ENCODE measurements at regions not wholly inside any gene's neighbourhood (a gene's known extent, or its start where the extent isn't known, plus 50 kb on each side); places are given as distances from the start of the nearest gene placed in this dataset.

GRCh38 chr4:181013162-181013561 lies 1230.0 kb upstream of the TENM3 start:
- DNase-seq (no peak), ATAC-seq (no peak)
- intact Hi-C loops (cut with DNase I) = no loop called here
- no peaks in the 10 kb centered on the region for H3K9me3 ChIP-seq
- H3K4me1 ChIP-seq = no peaks in the 10 kb centered on the region
- H3K36me3 ChIP-seq (replicated peaks in 1 of 2; ENCODE audit: insufficient read depth in 1 of 2, low read depth in 2 of 2) = no peaks in the 10 kb centered on the region
- H3K27me3 ChIP-seq = no peaks in the 10 kb centered on the region
- TF ChIP-seq, protein P1, sequence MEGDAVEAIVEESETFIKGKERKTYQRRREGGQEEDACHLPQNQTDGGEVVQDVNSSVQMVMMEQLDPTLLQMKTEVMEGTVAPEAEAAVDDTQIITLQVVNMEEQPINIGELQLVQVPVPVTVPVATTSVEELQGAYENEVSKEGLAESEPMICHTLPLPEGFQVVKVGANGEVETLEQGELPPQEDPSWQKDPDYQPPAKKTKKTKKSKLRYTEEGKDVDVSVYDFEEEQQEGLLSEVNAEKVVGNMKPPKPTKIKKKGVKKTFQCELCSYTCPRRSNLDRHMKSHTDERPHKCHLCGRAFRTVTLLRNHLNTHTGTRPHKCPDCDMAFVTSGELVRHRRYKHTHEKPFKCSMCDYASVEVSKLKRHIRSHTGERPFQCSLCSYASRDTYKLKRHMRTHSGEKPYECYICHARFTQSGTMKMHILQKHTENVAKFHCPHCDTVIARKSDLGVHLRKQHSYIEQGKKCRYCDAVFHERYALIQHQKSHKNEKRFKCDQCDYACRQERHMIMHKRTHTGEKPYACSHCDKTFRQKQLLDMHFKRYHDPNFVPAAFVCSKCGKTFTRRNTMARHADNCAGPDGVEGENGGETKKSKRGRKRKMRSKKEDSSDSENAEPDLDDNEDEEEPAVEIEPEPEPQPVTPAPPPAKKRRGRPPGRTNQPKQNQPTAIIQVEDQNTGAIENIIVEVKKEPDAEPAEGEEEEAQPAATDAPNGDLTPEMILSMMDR (IDR thresholded peaks at IDR 0.05) = no peak
- no peak for TF ChIP-seq POLR2A (IDR thresholded peaks at IDR 0.05)
- no peak overlapping the region for H3K27ac ChIP-seq
- WGBS, 2 donors = 45 to 57% methylated on average over 5 of the region's 5 CpGs
- no peak overlapping the region for H3K4me3 ChIP-seq

DNA sequence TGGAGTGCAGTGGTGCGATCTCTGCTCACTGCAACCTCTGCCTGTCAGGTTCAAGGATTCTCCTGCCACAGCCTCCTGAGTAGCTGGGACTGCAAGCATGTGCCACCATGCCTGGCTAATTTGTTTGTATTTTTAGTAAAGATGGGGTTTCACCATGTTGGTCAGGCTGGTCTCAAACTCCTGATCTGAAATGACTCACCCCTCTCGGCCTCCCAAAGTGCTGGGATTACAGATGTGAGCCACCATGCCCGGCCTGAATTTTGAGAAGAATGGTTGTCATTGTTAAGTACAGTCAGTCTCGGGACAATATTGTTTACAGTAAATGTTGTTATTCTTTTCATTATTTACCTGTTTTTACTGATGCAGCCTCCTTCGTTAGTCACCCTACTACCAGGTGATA lies 1226.2 kb upstream of the TENM3 start:
- no peak for ATAC-seq
- DNase-seq = no peak
- H3K4me1 ChIP-seq = no peaks in the 10 kb centered on the region
- no peak overlapping the region for H3K4me3 ChIP-seq
- no peaks in the 10 kb centered on the region for H3K27me3 ChIP-seq
- H3K36me3 ChIP-seq (replicated peaks in 1 of 2; ENCODE audit: insufficient read depth in 1 of 2, low read depth in 2 of 2) = no peaks in the 10 kb centered on the region
- TF ChIP-seq, protein P1 (IDR thresholded peaks at IDR 0.05) = no peak
- no peak for TF ChIP-seq POLR2A (IDR thresholded peaks at IDR 0.05)
- no peaks in the 10 kb centered on the region for H3K9me3 ChIP-seq
- intact Hi-C loops (cut with DNase I) = no loop called here
- H3K27ac ChIP-seq = no peak overlapping the region
- WGBS, 2 donors = 60 to 65% methylated on average over 5 of the region's 5 CpGs

DNA sequence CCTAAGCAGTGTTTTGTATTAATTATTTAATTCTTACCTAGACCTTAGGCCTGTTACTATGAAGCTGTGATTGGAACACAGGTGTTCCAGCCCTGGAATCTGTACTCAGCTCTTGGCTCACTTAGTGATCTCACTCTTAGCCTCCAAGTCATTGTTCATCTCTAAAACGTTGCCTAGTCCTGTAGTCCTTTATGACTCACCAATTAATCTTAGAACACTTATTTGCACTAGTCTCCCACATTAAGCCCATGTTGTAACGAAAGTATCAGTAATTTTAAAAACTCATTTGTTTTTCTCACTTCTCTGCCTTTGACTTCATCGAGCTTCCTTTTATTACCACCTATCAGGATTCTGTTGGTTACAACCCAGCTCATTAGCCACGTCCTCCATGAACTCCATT lies 1224.7 kb upstream of the TENM3 start:
- Histone ChIP-seq H3K4me1 (no peaks in the 10 kb centered on the region), H3K9me3 (peaks cover 0 to 3% (median 0%) of the 10 kb centered on the region in 3 donors), H3K4me3 (no peak overlapping the region), H3K27me3 (no peaks in the 10 kb centered on the region), H3K36me3 (replicated peaks in 1 of 2; ENCODE audit: insufficient read depth in 1 of 2, low read depth in 2 of 2) (no peaks in the 10 kb centered on the region), H3K27ac (no peak overlapping the region)
- TF ChIP-seq, protein P1 (IDR thresholded peaks at IDR 0.05) = no peak
- TF ChIP-seq POLR2A (IDR thresholded peaks at IDR 0.05) = no peak
- WGBS, 2 donors = 38 to 42% methylated on average over 4 of the region's 4 CpGs
- intact Hi-C loops (cut with DNase I) = no loop called here
- DNase-seq = no peak
- no peak for ATAC-seq

- WGBS, 2 donors = 75 to 82% methylated on average over 5 of the region's 5 CpGs
- no peaks in the 10 kb centered on the region for H3K4me1 ChIP-seq
- no peak overlapping the region for H3K27ac ChIP-seq
- no peak for TF ChIP-seq POLR2A (IDR thresholded peaks at IDR 0.05)
- TF ChIP-seq, protein P1 (IDR thresholded peaks at IDR 0.05) = no peak
- H3K27me3 ChIP-seq = no peaks in the 10 kb centered on the region
- ATAC-seq (no peak), DNase-seq (no peak)
- intact Hi-C loops (cut with DNase I) = no loop called here
- no peak overlapping the region for H3K4me3 ChIP-seq
- H3K9me3 ChIP-seq = peaks cover 0 to 3% (median 0%) of the 10 kb centered on the region in 3 donors
- no peaks in the 10 kb centered on the region for H3K36me3 ChIP-seq (replicated peaks in 1 of 2; ENCODE audit: insufficient read depth in 1 of 2, low read depth in 2 of 2)
These were observed 1224.3 kb upstream of the TENM3 start for GRCh38 chr4:181018913-181019312.

- Histone ChIP-seq H3K4me3 (no peak overlapping the region), H3K27ac (no peak overlapping the region), H3K4me1 (no peaks in the 10 kb centered on the region), H3K9me3 (peaks cover 0 to 3% (median 0%) of the 10 kb centered on the region in 3 donors), H3K36me3 (replicated peaks in 1 of 2; ENCODE audit: insufficient read depth in 1 of 2, low read depth in 2 of 2) (no peaks in the 10 kb centered on the region), H3K27me3 (no peaks in the 10 kb centered on the region)
- ATAC-seq (no peak), DNase-seq (no peak)
- 29 to 43% methylated on average over 3 of the region's 3 CpGs for WGBS, 2 donors
- intact Hi-C loops (cut with DNase I) = no loop called here
- no peak for TF ChIP-seq POLR2A (IDR thresholded peaks at IDR 0.05)
- TF ChIP-seq, protein P1 (IDR thresholded peaks at IDR 0.05) = no peak
These were observed 1222.7 kb upstream of the TENM3 start for GRCh38 chr4:181020456-181020855.
